ENCODE measurements at regions not wholly inside any gene's neighbourhood (a gene's known extent, or its start where the extent isn't known, plus 50 kb on each side); places are given as distances from the start of the nearest gene placed in this dataset.
A peak's percentile ranks its signal among the peaks of the same experiment; 100 is the strongest.

DNA sequence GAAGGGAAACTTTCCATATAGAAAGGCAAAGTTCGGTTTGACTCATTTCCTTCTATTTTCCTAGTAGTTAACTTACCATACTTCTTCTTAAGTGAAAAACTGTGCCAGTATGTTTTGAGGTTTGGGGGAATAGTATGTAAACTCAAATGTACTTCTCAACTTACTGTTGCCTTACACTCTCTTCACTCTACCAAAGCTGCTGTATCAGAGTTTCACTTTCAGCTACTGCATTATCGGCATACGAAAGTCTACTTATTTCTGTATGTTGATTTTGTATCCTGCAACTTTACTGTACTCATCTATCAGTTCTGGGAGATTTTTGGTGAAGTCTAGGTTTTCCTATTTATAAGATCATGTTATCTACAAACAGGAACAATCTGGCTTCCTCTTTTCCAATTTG, 932.7 kb downstream of the FAT4 start:
- no peak for ATAC-seq (ENCODE audit: low FRiP score)
- no peak for DNase-seq (ENCODE audit: low spot score)
- TF ChIP-seq, protein P1, sequence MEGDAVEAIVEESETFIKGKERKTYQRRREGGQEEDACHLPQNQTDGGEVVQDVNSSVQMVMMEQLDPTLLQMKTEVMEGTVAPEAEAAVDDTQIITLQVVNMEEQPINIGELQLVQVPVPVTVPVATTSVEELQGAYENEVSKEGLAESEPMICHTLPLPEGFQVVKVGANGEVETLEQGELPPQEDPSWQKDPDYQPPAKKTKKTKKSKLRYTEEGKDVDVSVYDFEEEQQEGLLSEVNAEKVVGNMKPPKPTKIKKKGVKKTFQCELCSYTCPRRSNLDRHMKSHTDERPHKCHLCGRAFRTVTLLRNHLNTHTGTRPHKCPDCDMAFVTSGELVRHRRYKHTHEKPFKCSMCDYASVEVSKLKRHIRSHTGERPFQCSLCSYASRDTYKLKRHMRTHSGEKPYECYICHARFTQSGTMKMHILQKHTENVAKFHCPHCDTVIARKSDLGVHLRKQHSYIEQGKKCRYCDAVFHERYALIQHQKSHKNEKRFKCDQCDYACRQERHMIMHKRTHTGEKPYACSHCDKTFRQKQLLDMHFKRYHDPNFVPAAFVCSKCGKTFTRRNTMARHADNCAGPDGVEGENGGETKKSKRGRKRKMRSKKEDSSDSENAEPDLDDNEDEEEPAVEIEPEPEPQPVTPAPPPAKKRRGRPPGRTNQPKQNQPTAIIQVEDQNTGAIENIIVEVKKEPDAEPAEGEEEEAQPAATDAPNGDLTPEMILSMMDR (IDR thresholded peaks at IDR 0.05) = no peak

DNA sequence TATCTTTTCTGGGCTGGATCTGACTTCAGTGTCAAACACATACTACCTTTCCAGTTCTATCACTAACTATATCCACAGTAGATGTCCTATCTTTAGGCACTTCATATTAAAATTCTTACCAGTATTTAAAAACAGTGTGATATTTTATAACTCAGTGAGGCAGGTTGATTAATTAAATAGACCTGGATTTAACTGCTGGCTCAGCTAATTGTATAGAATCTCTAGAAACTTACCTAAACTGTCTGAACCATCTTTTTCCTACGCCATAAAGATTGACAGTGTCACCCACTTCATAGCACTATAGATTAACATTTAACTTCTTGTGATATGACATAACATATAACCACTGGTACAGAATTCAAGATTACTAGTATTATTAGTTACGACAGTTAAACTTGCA, 935.3 kb downstream of the FAT4 start:
- TF ChIP-seq, protein P1 (IDR thresholded peaks at IDR 0.05) = no peak
- no peak for ATAC-seq (ENCODE audit: low FRiP score)
- DNase-seq (ENCODE audit: low spot score) = no peak

DNA sequence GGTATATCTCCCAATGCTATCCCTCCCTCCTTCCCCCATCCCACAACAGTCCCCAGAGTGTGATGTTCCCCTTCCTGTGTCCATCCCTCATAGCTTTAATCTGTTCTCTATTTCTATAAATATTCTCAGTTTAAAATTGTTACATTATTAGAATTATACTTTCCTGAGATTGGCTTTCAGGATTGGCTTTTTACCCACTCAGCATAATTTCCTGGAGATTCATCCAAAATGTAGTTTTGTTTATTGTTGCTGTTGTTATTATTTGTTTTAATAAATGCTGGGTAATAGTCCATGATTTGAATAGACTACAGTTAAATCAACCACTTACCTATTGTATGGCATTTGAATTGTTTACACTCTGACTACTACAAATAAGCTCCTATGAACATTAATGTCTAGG, 936.4 kb downstream of the FAT4 start:
- ATAC-seq (ENCODE audit: low FRiP score) (no peak), DNase-seq (ENCODE audit: low spot score) (no peak)
- TF ChIP-seq, protein P1 (IDR thresholded peaks at IDR 0.05) = no peak

DNA sequence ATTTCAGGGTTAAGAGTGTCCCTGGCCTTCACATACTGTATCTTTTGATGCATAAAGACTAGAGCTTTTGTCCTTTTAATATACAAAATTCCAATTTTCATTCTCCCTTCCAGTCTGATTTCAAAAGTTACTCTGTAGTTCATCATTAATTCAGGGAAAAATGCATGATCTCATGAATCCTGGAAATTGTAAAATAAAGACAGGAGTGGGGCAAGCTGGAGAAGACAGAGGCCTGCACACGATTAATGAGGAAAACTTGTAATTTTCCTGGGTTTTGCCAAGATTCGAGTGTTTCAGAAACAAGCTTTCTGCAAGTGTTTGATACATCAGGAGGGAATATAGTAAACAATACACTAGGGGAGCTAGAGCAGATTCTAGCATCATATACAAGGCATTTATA, 947.9 kb downstream of the FAT4 start:
- DNase-seq (ENCODE audit: low spot score) (no peak), ATAC-seq (ENCODE audit: low FRiP score) (peak; percentile 17)
- TF ChIP-seq, protein P1 (IDR thresholded peaks at IDR 0.05) = no peak

DNA sequence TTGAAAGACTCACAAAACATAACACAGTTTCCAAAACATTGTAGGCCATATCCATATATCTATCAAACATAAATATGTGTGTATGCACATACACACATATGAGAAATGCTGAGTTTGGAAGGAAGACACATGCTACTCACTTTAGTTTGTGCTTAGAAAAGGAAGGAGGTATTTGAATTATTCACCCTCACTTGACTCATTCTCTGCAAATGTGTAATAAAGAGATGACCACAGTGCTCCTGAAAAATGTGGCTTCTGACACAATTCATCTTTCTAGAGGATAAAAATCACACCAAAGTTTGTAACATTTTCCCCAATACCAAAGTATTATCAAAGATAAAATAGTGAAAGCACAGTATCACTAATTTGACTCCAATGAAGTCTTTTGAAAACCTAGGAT, 950.1 kb downstream of the FAT4 start:
- DNase-seq (ENCODE audit: low spot score) = no peak
- no peak for ATAC-seq (ENCODE audit: low FRiP score)
- TF ChIP-seq, protein P1 (IDR thresholded peaks at IDR 0.05) = no peak

DNA sequence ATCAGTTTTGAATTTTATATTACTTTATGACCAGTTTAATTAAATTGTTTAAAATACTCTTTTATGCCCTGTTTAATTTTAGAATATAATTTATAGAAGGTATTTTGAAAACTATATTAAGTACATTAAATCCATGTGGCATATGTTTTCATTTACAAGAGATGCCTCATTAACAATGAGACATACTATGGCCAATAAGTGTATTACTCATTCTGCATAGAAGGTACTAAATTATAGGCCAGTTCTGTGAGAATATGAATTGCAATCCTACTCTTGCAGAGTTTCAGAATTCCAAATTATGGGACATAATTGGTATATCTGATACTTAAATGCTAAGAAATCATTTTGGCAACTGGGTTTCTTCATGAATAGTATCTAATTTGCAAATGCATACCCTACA, 951.1 kb downstream of the FAT4 start:
- DNase-seq (ENCODE audit: low spot score) (no peak), ATAC-seq (ENCODE audit: low FRiP score) (no peak)
- TF ChIP-seq, protein P1 (IDR thresholded peaks at IDR 0.05) = no peak

DNA sequence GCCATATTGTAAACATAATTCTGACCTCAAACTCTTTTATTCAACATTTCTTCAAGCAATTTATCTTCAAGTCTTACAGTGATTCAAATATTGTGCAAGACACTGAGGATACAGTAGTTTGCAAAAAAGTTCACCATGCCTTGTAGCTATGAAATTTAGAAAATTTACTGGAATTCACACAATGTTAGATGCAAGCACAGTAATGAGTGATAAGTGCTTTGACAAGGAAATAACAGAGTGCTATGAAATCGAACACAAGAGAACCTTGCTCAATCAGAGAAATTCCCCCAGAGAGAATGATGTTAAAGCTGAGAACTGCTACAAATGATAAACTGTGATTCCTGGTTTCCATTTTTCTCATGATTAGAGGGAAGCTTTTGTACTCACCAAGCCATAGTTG, 952.9 kb downstream of the FAT4 start:
- TF ChIP-seq, protein P1 (IDR thresholded peaks at IDR 0.05) = no peak
- no peak for DNase-seq (ENCODE audit: low spot score)
- ATAC-seq (ENCODE audit: low FRiP score) = peak; percentile 65

Measured in omental fat pad (tissue), 3 donors.